ENCODE measurements at regions not wholly inside any gene's neighbourhood (a gene's known extent, or its start where the extent isn't known, plus 50 kb on each side); places are given as distances from the start of the nearest gene placed in this dataset.

DNA sequence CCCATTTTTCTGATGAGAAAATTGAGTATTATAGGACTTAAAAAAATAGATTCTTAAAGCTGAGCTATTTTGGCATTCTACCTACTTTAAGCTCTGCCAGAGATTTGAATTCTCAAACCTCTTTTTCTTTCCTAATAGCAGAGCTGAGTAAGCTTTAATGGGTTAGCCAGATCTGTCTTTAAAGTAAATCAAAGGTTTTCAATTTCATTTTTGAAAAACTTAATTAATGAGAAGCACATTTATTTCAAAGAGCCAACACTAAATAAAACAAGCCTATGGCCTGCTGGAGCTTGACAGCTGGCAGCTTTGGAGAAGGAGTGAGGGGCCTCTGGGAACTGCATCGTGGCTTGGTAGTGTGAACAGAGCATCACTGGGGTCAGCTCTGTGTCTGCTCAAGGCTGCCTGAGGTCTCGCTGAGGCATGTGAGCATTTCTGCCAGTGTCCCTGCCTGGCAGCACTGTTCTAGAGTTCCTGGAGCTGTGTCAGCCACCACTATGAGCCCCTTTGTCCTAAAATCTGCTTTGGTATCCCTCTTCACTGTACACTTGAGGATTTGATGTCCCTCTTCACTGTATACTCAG, 50.4 kb upstream of the PRSS23 start:
- H3K27me3 Mint-ChIP-seq = no peaks in the 10 kb centered on the region
- ChIA-PET CTCF (no interaction called here), POLR2A (no interaction called here)

DNA sequence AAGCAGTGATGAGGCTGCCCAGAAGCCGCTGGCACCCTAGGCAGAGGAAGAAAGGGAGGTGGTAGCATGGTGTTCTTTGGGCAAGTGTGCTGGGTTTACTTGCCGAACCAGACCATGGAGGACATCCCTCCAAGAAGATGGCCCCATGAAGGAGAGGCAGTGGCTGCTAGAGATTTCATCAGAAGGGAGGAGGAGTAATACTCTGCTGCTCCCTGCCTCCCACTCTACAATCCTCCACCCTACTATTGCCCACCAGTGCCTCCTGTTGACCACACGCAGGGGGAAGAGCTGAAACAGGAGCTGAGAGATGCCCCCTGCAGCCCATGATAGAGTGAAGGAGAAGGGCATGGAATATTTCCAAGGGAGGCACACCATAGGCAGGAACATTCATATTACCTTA, 51.0 kb upstream of the PRSS23 start:
- Mint-ChIP-seq H3K36me3 (ENCODE audit: low read depth) (no peaks in the 10 kb centered on the region), H3K4me1 (no peaks in the 10 kb centered on the region), H3K4me3 (no peak overlapping the region), H3K9me3 (no peaks in the 10 kb centered on the region), H3K27me3 (no peaks in the 10 kb centered on the region), H3K27ac (no peak overlapping the region)
- DNase-seq = no peak
- no peak for ATAC-seq (ENCODE audit: low read depth)
- intact Hi-C loops (cut with micrococcal nuclease) = no loop called here
- ChIA-PET CTCF (no interaction called here), POLR2A (no interaction called here)
- TF ChIP-seq, protein P1, sequence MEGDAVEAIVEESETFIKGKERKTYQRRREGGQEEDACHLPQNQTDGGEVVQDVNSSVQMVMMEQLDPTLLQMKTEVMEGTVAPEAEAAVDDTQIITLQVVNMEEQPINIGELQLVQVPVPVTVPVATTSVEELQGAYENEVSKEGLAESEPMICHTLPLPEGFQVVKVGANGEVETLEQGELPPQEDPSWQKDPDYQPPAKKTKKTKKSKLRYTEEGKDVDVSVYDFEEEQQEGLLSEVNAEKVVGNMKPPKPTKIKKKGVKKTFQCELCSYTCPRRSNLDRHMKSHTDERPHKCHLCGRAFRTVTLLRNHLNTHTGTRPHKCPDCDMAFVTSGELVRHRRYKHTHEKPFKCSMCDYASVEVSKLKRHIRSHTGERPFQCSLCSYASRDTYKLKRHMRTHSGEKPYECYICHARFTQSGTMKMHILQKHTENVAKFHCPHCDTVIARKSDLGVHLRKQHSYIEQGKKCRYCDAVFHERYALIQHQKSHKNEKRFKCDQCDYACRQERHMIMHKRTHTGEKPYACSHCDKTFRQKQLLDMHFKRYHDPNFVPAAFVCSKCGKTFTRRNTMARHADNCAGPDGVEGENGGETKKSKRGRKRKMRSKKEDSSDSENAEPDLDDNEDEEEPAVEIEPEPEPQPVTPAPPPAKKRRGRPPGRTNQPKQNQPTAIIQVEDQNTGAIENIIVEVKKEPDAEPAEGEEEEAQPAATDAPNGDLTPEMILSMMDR (IDR thresholded peaks at IDR 0.05) = no peak

More for the DNA sequence above, 50.4 kb upstream of the PRSS23 start:
- intact Hi-C loops (cut with micrococcal nuclease) = no loop called here
- ATAC-seq (ENCODE audit: low read depth) (no peak), DNase-seq (no peak)
- Mint-ChIP-seq H3K4me1 (no peaks in the 10 kb centered on the region), H3K27ac (no peak overlapping the region), H3K9me3 (no peaks in the 10 kb centered on the region), H3K36me3 (ENCODE audit: low read depth) (no peaks in the 10 kb centered on the region), H3K4me3 (no peak overlapping the region)
- TF ChIP-seq, protein P1 (IDR thresholded peaks at IDR 0.05) = no peak

DNA sequence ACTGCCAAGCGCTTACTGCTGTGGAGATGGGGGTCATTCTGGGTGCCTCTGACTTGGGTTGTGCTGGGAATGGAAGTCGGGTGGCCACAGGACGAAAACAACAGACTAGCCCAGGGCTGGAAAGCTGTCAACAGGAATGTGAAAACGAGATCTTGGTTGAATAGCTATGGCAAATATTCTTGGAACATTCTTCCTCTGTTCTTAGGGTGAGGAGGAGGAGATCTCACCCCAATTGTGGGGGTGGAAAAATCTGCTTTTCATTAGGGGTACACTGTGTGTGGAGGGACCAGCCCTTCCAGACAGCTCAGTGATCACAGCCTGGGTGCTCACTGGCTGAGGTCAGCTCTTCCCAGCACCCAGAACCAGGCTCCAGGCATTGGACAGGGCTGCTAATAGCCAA, 52.0 kb upstream of the PRSS23 start:
- Mint-ChIP-seq H3K4me3 (no peak overlapping the region), H3K27ac (no peak overlapping the region), H3K36me3 (ENCODE audit: low read depth) (no peaks in the 10 kb centered on the region), H3K9me3 (no peaks in the 10 kb centered on the region), H3K27me3 (no peaks in the 10 kb centered on the region), H3K4me1 (no peaks in the 10 kb centered on the region)
- DNase-seq (no peak), ATAC-seq (ENCODE audit: low read depth) (no peak)
- ChIA-PET POLR2A (no interaction called here), CTCF (no interaction called here)
- TF ChIP-seq, protein P1 (IDR thresholded peaks at IDR 0.05) = no peak
- intact Hi-C loops (cut with micrococcal nuclease) = no loop called here

DNA sequence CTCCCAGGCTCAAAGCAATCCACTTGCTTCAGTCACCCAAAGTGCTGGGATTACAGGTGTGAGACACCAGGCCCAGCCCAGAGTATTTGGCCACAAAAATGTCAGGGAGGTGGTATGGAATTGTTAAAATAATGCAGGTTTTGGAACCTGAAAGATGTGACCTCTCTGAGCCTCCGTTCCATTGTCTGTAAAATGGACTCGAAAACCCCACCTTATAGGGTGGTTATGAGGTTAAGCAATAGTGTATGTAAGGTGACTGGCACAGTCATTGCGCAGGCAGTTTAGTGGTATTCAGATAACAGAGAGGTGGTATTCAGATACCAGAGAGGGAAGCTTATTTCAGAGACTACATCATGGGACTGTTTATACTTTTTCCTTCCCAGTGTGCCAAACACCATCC, 52.5 kb upstream of the PRSS23 start:
- CTCF ChIA-PET = no interaction called here
- H3K36me3 Mint-ChIP-seq (ENCODE audit: low read depth) = no peaks in the 10 kb centered on the region

DNA sequence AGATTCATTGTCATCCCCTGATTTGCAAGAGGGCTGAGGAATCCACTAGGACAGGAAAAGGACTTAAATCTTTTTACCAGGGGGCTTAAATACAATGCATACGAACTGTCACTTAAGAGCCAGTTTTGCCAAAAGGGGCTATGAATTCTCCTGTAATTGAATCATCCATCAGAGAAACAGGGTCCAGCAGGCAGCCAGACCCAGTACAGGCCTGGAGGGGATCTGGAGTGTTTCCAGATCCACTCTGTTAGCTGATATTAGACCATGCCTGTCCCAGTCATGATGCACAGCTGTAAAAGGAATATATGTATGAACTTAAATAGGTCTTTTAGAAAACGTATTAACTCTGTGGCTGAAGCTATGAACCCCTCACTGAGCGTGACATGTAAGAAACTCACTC, 53.8 kb upstream of the PRSS23 start:
- Mint-ChIP-seq H3K27ac (no peak overlapping the region), H3K27me3 (no peaks in the 10 kb centered on the region)
- POLR2A ChIA-PET = no interaction called here

More for the DNA sequence above, 52.5 kb upstream of the PRSS23 start:
- Mint-ChIP-seq H3K4me1 (no peaks in the 10 kb centered on the region), H3K4me3 (no peak overlapping the region), H3K27ac (no peak overlapping the region), H3K27me3 (no peaks in the 10 kb centered on the region), H3K9me3 (no peaks in the 10 kb centered on the region)
- ATAC-seq (ENCODE audit: low read depth) (no peak), DNase-seq (no peak)
- POLR2A ChIA-PET = no interaction called here
- TF ChIP-seq, protein P1 (IDR thresholded peaks at IDR 0.05) = no peak
- intact Hi-C loops (cut with micrococcal nuclease) = no loop called here

More for the DNA sequence above, 53.8 kb upstream of the PRSS23 start:
- DNase-seq = no peak
- TF ChIP-seq, protein P1 (IDR thresholded peaks at IDR 0.05) = no peak
- Mint-ChIP-seq H3K9me3 (no peaks in the 10 kb centered on the region), H3K4me3 (no peak overlapping the region), H3K4me1 (no peaks in the 10 kb centered on the region), H3K36me3 (ENCODE audit: low read depth) (no peaks in the 10 kb centered on the region)
- ATAC-seq (ENCODE audit: low read depth) = no peak
- intact Hi-C loops (cut with micrococcal nuclease) = no loop called here
- CTCF ChIA-PET = no interaction called here
